HUDEP-2 (cell line): ENCODE measurements at regions not wholly inside any gene's neighbourhood (a gene's known extent, or its start where the extent isn't known, plus 50 kb on each side); places are given as distances from the start of the nearest gene placed in this dataset.

Experiments
- DNase-seq, 76 experiments: peaks; one replicate each; lab custom pipeline; 2025; ENCODE audit not compliant: unreplicated experiment in 76 of 76; lab: John Stamatoyannopoulos, UW

DNA sequence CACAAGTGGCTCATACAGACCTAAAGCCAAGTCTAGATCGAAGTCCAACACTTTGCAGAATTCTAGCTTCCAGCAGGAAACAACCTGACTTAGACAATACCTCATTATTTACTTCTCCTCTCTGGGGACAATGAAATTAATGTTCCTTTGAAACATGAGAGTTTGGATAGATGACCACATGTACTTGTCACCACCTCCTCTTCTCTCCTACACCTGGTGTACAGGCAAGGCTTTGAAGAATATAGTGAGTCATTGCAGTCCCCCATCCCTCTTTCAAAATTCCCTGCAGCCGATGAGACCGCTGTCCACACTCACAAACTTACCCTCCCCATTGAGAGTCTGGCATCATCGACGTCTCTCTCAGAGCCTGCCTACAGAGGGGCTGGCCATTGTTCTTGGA is 189.0 kb upstream of the HES1 start:
- DNase-seq: no peak

DNA sequence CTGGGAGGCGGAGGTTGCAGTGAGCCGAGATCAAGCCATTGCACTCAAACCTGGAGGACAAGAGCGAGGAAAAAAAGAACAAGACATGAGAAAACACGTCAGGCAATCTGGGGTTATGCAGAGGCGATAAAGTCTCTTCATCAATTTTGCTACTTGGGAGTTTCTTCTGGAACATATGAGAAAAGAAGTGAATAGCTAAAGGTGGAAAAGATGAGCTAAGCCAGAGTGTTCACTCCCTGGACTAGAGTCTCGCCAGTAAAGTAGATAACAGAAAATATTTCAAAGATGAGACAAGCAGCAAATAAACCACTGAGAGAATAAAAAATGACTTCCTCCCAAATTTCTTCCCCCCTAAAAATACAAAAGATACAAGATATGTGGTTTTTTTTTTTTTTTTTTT is 188.4 kb upstream of the HES1 start:
- no peak for DNase-seq

DNA sequence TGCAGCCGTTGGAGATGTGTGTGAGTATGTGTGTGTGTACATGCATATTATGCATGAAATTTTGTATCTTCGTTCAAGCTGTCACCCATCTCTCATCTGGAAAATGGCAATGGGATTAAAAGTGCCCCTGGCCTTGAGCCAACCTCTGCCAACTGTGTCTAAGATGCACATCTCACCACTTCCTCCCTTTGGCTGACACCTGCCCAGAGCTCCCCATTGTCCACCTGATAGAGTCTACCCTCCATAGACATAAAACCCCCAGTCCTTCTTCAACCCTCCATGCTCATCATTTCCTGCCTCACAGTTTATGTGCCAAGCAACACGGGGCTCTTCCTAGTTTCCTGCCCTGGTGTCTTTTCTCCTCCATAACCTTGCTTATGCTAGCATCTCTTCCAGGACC is 187.5 kb upstream of the HES1 start:
- no peak for DNase-seq

DNA sequence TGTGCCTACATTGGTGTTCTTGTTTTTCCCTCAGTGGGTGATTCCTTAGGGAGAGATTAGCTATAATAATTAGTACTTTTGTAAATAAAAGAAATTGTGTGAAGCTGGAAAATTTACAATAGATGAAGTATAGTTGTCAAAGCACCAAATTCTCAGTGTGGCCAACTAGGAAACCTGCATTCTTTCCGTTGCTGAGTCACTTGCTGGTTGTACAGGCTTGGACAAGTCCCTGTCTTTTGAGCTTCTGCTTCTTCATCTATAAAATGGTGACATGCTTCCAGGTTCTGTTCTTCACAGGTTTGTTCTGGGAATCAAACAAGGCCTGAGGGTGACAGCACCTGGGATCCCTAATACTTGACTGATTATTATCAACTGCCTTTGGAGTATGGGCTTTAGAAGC is 184.1 kb upstream of the HES1 start:
- no peak for DNase-seq

DNA sequence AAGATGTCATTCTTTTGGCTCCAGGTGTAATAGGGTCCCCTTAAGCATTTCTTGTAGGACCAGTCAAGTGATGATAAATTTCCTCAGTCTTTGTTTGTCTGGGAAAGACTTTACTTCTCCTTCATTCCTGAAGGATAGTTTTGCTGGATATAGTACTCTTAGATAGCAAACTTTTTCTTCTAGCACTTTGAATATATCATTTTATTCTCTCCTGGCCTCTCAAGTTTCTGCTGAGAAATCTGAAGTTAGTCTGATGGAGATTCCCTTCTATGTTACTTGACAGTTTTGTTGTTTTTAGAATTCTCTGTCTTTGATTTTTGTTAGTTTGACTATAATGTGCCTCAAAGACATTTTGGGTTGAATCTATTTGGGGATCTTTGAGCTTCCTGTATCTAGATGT is 181.2 kb upstream of the HES1 start:
- no peak for DNase-seq

DNA sequence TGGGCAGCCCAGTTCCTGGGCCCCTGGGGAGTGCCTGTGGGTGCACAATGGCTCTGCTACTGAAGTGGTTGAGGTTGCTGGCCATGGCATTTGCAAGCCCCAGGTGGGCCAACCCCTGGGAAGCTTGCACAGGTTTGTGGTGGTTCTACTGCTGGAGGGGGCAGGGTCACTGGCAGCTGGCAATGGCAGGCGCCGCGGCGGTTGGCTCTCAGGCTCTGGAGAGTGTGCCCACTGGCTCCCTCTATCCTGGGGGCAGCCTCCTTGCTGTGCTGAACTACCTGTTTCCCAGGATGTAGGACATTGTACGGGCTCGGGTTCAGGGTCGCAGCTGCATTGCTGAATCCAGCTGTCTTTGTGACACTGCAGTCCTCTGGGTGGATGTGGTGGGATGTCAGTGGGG is 180.2 kb upstream of the HES1 start:
- DNase-seq: no peak

DNA sequence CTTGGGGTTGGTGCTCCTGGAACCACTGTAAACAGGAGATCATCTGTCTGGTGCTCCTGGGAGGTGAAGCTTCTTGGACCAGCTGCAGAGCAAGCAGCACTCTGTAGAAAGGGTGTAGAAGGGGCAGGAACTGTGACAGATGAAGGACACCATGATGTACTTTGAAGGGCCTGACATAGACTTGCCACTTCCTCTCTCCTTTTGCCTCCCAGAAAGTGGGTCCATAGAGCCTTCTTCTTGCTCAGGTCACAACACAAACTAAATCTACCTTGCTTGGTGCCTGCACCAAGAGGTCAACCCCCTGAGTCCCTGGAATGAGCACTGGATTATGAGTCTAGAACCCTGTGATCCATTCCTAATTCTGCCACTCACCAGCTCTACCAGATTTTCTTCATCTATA is 176.1 kb upstream of the HES1 start:
- no peak for DNase-seq

DNA sequence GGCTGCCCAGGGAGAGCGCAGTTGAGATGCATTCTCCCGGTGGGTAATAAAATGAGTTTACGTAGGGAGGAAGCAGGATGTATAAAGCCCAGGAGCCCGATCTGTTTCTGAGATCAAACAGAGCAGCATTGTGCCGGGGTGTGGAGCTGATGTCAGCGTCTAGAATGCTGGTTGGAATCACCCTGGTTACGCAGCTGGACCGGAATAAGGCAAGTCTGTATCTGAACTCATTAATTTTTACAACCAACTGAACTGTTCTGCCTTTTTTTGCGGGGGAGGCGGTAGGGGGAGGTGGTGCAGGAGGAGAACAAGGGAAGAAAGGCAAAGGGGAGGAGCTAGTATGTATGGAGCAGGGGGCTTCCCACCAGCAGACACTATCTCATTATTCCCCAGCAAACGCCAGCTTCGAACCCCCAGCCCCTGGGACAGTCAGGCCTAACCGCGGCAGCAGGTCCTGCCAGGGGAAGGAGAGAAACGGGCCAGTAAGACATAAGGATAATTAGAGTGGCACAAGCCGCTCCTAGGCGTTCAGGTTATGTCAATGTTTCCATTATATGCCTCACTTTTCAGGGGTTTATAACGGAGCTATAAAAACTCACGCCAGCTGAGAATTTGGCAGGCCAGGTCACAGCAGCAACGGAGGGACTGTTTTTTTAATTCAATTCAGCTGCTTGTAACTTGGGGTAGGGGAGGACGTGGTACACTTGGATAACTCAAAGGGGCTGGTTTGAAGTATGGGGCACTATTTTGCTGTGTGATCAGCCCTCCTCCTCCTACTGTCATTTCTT is 175.3 kb upstream of the HES1 start:
- DNase-seq: no peak

DNA sequence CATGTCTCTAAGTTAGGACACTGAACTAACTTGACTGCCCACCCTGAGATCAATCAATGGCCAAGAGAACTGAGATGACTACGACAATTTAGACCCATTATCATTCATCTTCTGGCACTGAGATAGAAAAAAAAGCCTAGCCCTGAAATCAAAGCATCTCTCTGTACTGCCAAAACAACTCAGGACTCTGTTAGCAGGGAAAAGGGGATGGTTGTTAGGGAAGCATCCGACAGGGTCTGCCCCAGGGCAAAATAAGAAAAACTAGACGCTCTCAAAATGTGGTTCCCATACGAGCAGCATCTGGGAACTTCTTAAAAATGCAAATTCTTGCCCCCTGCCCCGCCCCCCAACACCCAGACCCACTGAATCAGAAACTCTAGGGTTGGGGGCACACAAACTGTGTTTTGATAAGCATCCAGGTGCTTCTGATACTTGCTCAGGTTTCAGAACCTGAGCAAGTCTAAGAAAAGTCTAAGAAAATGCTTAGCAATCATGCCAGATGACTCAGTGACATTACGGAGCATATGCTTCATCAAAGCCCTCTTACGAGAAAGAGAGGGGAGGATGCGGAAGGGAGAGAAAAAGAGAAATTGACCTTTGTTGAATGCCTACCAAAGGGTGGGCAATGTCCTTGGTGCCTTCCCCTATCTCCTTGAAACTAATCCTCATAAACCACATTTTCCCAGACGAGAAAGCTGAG is 172.8 kb upstream of the HES1 start:
- DNase-seq: no peak

DNA sequence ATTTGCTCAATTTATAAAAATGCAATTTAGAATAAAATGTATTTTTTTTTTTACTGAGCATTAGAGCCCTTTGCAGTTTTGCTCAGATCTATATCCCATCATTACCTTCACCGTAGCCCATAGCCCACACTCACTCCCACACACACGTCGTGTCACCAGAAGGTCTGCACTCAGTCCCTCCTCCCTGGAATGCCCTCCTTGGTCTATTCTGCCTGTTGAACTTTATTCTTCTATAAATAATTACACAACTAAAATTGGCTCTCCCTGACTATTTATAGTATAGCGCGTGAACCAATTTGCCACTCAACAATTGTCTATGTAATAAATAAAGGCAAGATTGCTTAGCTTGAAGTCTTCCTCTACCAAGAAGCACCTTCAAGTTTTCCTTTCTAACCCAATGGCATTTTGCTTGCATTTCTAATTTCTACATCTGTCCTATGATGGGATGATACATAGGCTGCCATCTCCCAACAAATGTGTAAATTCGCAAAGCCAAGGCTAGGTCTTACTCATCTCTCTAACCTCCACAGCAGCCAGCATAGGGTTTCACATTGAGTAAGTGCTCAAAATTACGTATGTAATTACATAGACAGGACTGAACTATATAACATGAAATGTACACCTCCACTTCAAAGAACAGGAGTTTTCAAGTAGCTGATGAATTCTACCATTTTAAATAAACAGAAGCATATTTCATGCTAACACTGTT is 172.0 kb upstream of the HES1 start:
- no peak for DNase-seq

DNA sequence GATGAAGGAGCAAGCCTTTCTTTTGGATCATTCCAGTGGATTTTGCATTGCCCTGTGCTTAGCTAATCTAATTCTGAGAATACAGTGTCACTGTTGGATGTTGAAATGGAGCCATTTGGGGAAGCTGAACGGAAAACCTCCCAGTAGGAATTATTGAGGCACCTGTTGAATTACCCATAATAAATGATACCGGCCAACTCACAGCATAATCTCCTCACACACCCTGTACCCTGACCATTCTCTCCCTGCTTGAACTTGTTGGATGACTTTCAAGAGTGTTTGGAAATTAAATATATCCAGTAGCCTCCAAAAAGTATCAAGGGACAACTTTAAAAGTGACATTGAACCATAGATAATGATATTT is 171.4 kb upstream of the HES1 start:
- no peak for DNase-seq

DNA sequence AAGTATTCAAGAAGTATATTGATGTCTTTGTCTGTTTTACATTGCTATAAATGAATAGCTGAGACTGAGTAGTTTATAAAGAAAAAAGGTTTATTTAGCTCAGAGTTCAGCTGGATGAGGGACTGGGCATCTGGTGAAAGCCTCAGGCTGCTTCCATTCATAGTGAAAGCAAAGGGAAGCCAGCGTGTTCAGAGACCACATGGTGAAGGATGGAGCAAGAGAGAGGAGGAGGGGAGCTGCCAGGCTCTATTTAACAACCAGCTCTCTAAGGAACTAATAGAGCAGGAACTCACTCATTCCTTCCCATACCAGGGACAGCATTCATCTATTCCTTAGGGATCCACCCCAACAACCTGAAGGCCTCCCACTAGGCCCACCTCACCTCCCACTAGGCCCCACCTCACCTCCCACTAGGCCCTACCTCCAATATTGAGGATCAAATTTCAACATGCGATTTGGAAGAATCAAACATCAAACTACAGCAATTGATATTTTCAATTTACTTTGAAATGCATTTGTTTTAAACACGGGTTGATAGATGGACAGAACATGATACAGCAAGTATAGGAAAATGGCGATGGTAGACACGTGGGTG is 167.5 kb upstream of the HES1 start:
- no peak for DNase-seq

DNA sequence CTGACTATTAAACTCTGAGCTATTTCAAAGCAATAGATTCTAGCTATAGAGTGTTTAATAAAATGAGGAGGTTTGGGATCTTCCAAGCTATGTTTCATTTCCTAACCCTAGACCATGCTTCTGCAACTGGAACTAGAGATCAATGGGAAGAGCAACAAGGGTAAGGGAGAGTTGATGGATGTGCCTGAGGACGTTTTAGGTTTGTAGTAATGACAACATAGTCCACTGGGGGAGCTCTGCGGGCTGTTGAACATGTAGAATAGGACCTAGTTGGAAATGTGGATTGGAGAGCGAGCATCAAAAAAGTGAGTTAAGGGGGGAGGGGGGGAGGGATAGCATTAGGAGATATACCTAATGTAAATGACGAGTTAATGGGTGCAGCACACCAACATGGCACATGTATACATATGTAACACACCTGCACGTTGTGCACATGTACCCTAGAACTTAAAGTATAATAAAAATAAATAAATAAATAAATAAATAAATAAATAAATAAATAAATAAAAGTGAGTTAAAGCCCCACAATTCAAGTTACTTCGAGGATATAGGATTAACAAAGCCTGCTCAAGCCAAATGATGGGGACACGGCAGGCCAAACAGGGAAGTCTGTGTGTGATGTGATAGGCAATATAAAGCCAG is 165.7 kb upstream of the HES1 start:
- DNase-seq: peak in 43 of 76 experiments; percentile 3 to 61 (median 24)

DNA sequence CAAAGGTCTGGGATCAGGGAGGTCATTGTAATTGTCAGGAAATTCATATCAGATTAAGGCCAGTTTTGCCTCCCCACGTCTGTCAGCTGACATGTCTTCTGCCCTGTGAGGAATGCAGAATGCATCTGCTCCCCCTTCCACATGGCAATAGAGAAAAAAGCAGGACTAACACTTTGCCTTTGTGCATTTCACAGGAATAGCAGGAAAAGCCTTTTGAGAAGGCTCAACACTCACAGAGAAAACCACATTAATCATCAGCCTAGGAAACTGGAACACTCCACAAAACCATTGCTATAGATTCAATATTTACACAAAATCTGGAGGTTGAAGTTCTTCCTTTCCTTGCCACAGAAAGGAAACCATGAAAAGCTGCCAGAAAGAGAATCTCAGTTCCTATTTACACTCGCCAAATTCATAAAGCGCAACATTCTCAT is 165.2 kb upstream of the HES1 start:
- DNase-seq: no peak

DNA sequence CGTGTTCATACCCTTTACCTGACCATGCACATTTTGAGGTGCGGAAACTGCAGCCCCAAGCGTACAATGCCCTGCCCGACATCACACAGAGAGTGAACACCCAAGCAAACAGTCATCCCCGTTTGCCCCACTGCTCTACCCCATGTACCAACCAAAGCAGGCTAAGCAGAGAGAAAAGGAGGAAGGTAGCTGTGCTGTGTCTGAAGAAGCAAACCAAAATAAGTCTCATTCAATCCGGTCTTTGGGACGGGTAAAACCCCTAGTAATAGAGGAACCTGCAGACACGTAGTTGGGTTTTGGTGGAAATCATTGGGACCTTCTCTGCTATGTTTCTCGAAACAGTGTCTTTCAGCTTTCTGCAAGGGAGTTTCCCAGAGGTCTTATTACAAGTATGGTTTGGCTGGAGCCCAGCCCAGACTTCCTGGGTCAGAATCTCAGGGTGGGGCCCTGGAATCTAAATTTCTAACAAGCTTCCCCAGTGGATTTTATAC is 164.6 kb upstream of the HES1 start:
- no peak for DNase-seq

DNA sequence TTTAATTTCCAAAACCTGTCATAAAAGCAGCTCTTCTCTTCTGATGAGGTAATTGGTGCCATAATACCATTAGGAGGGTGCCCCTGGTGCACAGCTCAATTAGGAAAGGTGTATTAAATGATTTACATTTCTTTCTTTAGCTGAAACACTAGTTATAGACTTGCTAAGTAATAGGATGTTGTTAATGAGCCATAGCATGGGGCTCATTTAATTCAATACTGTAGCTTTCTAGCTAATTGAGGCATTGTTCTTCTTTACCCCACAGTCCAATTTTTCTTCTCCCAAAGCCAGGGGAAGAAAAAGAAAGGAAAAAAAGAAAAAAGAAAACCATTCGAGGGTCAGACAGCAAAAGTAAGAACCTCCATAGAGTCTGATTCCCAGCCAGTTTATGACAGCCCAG is 164.0 kb upstream of the HES1 start:
- no peak for DNase-seq

DNA sequence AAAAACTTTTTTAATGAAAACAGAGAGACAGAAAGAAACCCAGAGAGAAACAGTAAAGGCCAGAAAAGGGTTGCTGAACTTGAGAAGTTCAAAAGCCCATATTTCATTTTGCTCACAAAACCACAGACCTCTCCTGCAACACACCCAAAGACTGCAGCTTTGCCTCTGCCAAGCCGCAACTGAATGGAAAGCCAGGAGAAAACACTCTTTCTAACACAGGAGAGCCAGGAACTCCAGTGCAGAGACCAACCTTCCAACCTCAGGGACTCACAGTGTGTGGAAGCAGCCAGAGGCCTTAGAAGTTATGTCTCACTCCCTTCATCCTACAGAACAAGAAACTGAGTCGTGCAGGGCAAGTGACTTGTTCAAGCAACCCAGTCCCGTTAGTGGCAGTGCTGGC is 163.1 kb upstream of the HES1 start:
- DNase-seq: no peak

DNA sequence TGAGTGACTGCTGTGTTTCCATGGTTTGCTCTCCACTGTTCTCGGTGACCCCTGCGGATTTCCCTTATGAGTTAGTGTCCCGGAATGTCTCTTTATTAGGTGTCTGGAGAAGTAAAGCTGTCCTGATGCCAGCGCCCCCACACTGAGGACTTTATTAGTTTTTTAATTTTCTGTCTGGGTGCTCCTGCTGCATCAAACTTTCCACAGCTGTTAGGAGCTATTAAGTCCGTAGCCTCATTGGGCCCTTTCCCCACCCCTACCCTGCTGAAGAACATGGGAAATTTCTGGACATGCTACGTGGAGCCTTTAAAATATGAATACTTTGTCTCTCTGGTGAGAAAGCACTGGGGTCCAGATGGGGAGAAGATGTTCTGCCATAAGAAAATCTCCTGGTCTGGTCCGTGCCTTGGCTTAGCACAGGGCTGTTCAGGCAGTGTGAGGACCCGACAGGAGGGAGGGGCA is 161.7 kb upstream of the HES1 start:
- DNase-seq: no peak

DNA sequence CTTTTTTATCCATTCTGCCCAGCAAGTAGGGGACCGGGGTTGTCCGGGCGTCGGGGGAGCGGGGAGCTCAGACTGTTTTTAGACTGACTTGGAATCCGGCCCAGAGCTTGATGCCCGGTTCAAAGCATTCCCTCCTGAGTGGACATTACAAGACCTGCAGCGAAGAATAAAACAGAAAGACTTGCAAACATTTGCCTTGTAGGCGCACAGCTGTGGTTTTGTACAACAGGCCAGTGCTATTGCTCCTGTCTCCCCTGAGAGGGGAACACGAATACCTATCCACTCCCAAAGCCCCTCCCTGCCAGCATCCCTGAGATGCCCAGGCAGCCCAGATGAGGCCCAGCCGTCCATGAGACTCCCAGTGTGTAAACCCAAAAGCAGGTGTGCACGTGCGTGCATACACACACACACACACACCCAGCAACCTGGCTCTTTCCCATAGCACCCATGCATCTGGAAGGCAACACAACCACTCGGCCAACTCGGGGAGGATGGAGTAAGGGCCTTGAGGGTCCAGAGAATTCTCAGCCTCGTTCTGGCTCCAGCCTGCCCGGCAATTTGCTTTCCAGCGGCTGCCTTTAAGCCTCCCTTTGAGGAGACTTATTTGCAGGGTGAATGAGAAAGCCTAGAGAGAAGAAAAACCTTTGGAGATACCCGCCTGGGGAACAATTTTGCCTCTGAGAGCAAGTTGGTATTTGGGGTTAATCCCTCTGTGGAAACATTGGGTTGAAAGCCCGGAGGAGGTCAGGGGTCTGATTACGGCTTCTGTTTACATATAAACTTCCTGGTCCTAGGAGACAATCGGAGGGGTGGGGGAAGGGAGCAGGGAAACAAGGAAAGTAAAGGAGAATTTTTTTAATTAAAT is 161.0 kb upstream of the HES1 start:
- no peak for DNase-seq

DNA sequence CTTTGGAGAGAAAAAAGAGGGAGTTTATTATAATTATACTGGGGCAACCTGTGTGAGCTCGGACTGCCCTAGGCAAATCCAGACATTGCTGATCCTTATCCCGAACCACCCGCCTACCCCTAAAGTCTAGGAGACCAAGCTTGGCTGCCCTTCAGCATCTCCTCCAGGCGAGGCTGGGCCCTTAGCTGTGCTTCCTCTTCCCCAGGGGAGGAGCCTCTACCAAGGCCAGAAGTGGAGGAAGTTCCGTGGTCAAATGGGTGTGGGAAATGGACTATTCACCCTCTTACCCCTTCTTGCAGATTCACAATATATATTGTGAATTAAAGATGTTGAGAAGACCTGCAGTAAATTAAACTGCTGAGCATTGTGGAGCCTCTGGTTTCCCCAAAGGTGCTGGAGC is 158.3 kb upstream of the HES1 start:
- DNase-seq: no peak
